Erythroblast (primary cell): ENCODE measurements at regions not wholly inside any gene's neighbourhood (a gene's known extent, or its start where the extent isn't known, plus 50 kb on each side); places are given as distances from the start of the nearest gene placed in this dataset.

Source experiments
- GATA1 ChIP-seq: IDR thresholded peaks from 2 replicates; pipeline ENCODE4 v1.6.1; 2011; ENCODE audit warnings: low read depth, mild to moderate bottlenecking, control low read depth, low read length, moderate library complexity
- POLR2A ChIP-seq: IDR thresholded peaks from 2 replicates; pipeline ENCODE4 v1.6.1; 2011; ENCODE audit warnings: mild to moderate bottlenecking, low read length

- no peak for TF ChIP-seq POLR2A
- TF ChIP-seq GATA1, result no peak
These were observed 55.9 kb upstream of the UMPS start for GRCh38 chr3:124674336-124674735.
